A673 (cell line): ENCODE measurements at regions not wholly inside any gene's neighbourhood (a gene's known extent, or its start where the extent isn't known, plus 50 kb on each side); places are given as distances from the start of the nearest gene placed in this dataset.

ENCODE experiments used
- CTCF ChIP-seq: fragments of 300-800, 200-600 bp; sonication (generic); conservative IDR thresholded peaks from 2 replicates; pipeline ENCODE4 v1.5.1; 2017; ENCODE audit warnings: low read depth, mild to moderate bottlenecking, antibody characterized with exemption, low read length, moderate library complexity, mixed read lengths
- EZH2 ChIP-seq: fragments of 200-600 bp; sonication (generic); IDR thresholded peaks from 2 replicates; pipeline ENCODE4 v1.6.1; 2017; ENCODE audit warnings: borderline replicate concordance, low read depth, mild to moderate bottlenecking, mixed read lengths, antibody characterized with exemption, low read length; ENCODE audit not compliant: poor library complexity, severe bottlenecking

DNA sequence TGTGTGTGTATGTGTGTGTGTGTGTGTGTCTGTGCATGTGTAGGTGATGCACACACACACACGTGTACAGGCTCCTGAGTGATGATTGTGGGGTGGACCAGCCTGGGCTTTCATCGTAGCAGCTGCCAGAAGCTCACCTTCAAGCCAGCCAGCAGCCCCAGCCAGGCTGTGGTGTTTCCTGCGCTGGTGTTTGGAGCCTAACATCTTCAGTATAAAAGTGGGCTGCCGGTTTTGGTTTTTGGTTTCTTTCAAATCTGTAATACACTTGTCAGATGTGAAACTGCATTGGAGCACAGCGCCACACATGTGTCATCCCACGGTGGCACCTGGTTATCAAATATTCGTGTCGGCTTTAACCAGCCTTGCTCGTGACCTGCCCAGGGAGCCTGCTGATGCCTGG, 114.2 kb downstream of the OLFM1 start:
- no peak for TF ChIP-seq EZH2
- no peak for TF ChIP-seq CTCF
